HEK293 (cell line): ENCODE measurements at regions not wholly inside any gene's neighbourhood (a gene's known extent, or its start where the extent isn't known, plus 50 kb on each side); places are given as distances from the start of the nearest gene placed in this dataset.

Experiments
- CTCF ChIA-PET: fragments of 350-600 bp; formaldehyde crosslinking; extraction: SDS; loops from one replicate; lab custom pipeline; 2021; ENCODE audit warnings: antibody characterized with exemption; lab: Yijun Ruan, JAX
- POLR2A ChIA-PET: fragments of 300-600 bp; formaldehyde crosslinking; extraction: SDS; loops from one replicate; lab custom pipeline; 2020; ENCODE audit warnings: antibody characterized with exemption, inconsistent platforms; lab: Yijun Ruan, JAX
- H3K27ac ChIP-seq: fragments of 200-500 bp; sonication (Bioruptor generic); 2 replicates; pipeline ENCODE4 v1.5.1; 2014; ENCODE audit warnings: low read depth, low read length, control low read depth, inconsistent platforms; ENCODE audit errors: extremely low read depth
- H3K36me3 ChIP-seq, 2 experiments: fragments of 200-500 bp in 1 of 2; sonication (Bioruptor generic) in 1 of 2; 1 replicate in 1 of 2; 2 replicates in 1 of 2; pipeline ENCODE4 v1.5.1; 2014 to 2017; ENCODE audit warnings: inconsistent platforms in 2 of 2, low read length in 2 of 2; ENCODE audit not compliant: control insufficient read depth in 2 of 2, insufficient read depth in 1 of 2
- H3K4me1 ChIP-seq: fragments of 200-500 bp; sonication (Bioruptor generic); 2 replicates; pipeline ENCODE4 v1.5.1; 2014; ENCODE audit warnings: mild to moderate bottlenecking, low read length, inconsistent platforms; ENCODE audit not compliant: control insufficient read depth, insufficient read depth
- H3K4me3 ChIP-seq: 2 replicates; pipeline ENCODE4 v1.5.1; 2011; ENCODE audit warnings: low read depth, mild to moderate bottlenecking, control low read depth, low read length, moderate library complexity
- H3K9me3 ChIP-seq: fragments of 200-500 bp; sonication (Bioruptor generic); 2 replicates; pipeline ENCODE4 v1.5.1; 2014; ENCODE audit warnings: low read depth, low read length, inconsistent platforms; ENCODE audit not compliant: control insufficient read depth, insufficient read depth
- GLIS2 ChIP-seq: fragments of 450-650 bp; formaldehyde crosslinking; IDR thresholded peaks from 2 replicates; pipeline ENCODE4 v1.5.1; 2016; ENCODE audit warnings: missing biosample characterization, missing genetic modification characterization
- KLF10 ChIP-seq: fragments of 450-650 bp; IDR thresholded peaks from 2 replicates; pipeline ENCODE4 v1.5.1; 2018; ENCODE audit warnings: missing biosample characterization, mild to moderate bottlenecking, missing genetic modification characterization
- TCF7L2 ChIP-seq: IDR thresholded peaks from 2 replicates; pipeline ENCODE4 v1.6.1; 2011; ENCODE audit warnings: low read depth, mild to moderate bottlenecking, inconsistent platforms, low read length, moderate library complexity, borderline replicate concordance
- WT1 ChIP-seq: fragments of 450-650 bp; formaldehyde crosslinking; IDR thresholded peaks from 2 replicates; pipeline ENCODE4 v1.5.1; 2016; ENCODE audit warnings: missing biosample characterization, missing genetic modification characterization
- YY1 ChIP-seq: fragments of 450-650 bp; formaldehyde crosslinking; IDR thresholded peaks from 2 replicates; pipeline ENCODE4 v1.5.1; 2018; ENCODE audit warnings: missing biosample characterization, missing genetic modification characterization
- ZNF302 ChIP-seq: fragments of 450-650 bp; formaldehyde crosslinking; IDR thresholded peaks from 2 replicates; pipeline ENCODE4 v1.5.1; 2016; ENCODE audit warnings: missing biosample characterization, missing genetic modification characterization, low read depth
- ZNF324 ChIP-seq: fragments of 450-650 bp; formaldehyde crosslinking; IDR thresholded peaks from 2 replicates; pipeline ENCODE4 v1.5.1; 2016; ENCODE audit warnings: missing biosample characterization, missing genetic modification characterization
- ZNF341 ChIP-seq: fragments of 450-650 bp; formaldehyde crosslinking; IDR thresholded peaks from 2 replicates; pipeline ENCODE4; 2016; ENCODE audit warnings: low read depth, missing biosample characterization, missing genetic modification characterization
- ZNF624 ChIP-seq: fragments of 450-650 bp; formaldehyde crosslinking; IDR thresholded peaks from 2 replicates; pipeline ENCODE4 v1.5.1; 2017; ENCODE audit warnings: missing biosample characterization, missing genetic modification characterization
- ZNF626 ChIP-seq: fragments of 450-650 bp; sonication (Bioruptor Pico); formaldehyde crosslinking; IDR thresholded peaks from 2 replicates; pipeline ENCODE4 v1.5.1; 2018; ENCODE audit warnings: missing biosample characterization, missing genetic modification characterization, inconsistent platforms
- ZNF670 ChIP-seq: fragments of 450-650 bp; formaldehyde crosslinking; IDR thresholded peaks from 2 replicates; pipeline ENCODE4 v1.5.1; 2016; ENCODE audit warnings: missing biosample characterization, missing genetic modification characterization, low read depth
- ZNF707 ChIP-seq: fragments of 450-650 bp; formaldehyde crosslinking; IDR thresholded peaks from 2 replicates; pipeline ENCODE4 v1.5.1; 2016; ENCODE audit warnings: missing biosample characterization, missing genetic modification characterization
- TF ChIP-seq, protein P1 (sequence below): fragments of 450-650 bp; formaldehyde crosslinking; IDR thresholded peaks from 2 replicates; pipeline ENCODE4 v1.5.1; 2016; ENCODE audit warnings: missing biosample characterization, missing genetic modification characterization
- TF ChIP-seq, protein P2 (sequence below): fragments of 450-650 bp; formaldehyde crosslinking; IDR thresholded peaks from 2 replicates; pipeline ENCODE4 v1.5.1; 2016; ENCODE audit warnings: missing biosample characterization, missing genetic modification characterization
- TF ChIP-seq, protein P3 (sequence below): fragments of 450-650 bp; formaldehyde crosslinking; IDR thresholded peaks from 2 replicates; pipeline ENCODE4; 2016; ENCODE audit warnings: missing biosample characterization, missing genetic modification characterization
- TF ChIP-seq, protein P4 (sequence below): fragments of 450-650 bp; formaldehyde crosslinking; conservative IDR thresholded peaks from 2 replicates; pipeline ENCODE4 v1.5.1; 2016; ENCODE audit warnings: low read depth, missing biosample characterization, missing genetic modification characterization
- TF ChIP-seq, protein P5 (sequence below): fragments of 450-650 bp; formaldehyde crosslinking; IDR thresholded peaks from 2 replicates; pipeline ENCODE4 v1.5.1; 2016; ENCODE audit warnings: missing biosample characterization, missing genetic modification characterization
- TF ChIP-seq, protein P6 (sequence below): fragments of 450-650 bp; formaldehyde crosslinking; IDR thresholded peaks from 2 replicates; pipeline ENCODE4 v1.5.0; 2017; ENCODE audit warnings: missing biosample characterization, missing genetic modification characterization, borderline replicate concordance

DNA sequence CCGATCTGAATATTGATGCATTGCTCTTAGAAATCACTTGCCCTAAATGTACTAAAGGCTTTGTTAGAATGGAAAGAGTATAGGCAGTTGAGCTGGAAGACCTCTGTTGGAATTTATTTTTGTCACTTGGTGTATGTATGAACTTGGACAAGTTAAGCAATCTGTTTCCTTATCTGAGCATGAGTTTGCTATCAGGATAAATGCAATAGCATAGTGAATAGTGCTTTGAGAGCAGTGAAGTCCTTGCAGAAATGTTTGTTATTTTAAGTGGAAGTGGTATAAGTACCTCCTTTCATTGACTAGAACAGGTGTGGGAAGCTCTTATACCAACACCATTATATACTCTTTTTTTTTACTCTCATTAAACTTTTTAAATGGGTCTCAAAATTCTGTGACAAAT, 146.4 kb upstream of the ONECUT1 start:
- H3K4me3 ChIP-seq: no peak overlapping the region
- ChIA-PET POLR2A (no interaction called here), CTCF (no interaction called here)
- H3K9me3 ChIP-seq: no peaks in the 10 kb centered on the region
- TF ChIP-seq, protein P1, sequence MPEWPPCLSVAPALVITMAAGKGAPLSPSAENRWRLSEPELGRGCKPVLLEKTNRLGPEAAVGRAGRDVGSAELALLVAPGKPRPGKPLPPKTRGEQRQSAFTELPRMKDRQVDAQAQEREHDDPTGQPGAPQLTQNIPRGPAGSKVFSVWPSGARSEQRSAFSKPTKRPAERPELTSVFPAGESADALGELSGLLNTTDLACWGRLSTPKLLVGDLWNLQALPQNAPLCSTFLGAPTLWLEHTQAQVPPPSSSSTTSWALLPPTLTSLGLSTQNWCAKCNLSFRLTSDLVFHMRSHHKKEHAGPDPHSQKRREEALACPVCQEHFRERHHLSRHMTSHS: no peak
- TF ChIP-seq ZNF341 (tag by site-specific recombination) (no peak), YY1 (no peak), TCF7L2 (no peak), ZNF324 (tag by site-specific recombination) (no peak), ZNF707 (tag by site-specific recombination) (no peak)
- TF ChIP-seq, protein P2, sequence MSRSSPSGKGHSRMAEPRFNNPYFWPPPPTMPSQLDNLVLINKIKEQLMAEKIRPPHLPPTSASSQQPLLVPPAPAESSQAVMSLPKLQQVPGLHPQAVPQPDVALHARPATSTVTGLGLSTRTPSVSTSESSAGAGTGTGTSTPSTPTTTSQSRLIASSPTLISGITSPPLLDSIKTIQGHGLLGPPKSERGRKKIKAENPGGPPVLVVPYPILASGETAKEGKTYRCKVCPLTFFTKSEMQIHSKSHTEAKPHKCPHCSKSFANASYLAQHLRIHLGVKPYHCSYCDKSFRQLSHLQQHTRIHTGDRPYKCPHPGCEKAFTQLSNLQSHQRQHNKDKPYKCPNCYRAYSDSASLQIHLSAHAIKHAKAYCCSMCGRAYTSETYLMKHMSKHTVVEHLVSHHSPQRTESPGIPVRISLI (tag by site-specific recombination): no peak
- TF ChIP-seq, protein P3, sequence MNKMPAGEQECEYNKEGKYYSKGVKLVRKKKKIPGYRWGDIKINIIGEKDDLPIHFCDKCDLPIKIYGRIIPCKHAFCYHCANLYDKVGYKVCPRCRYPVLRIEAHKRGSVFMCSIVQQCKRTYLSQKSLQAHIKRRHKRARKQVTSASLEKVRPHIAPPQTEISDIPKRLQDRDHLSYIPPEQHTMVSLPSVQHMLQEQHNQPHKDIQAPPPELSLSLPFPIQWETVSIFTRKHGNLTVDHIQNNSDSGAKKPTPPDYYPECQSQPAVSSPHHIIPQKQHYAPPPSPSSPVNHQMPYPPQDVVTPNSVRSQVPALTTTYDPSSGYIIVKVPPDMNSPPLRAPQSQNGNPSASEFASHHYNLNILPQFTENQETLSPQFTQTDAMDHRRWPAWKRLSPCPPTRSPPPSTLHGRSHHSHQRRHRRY: no peak
- TF ChIP-seq, all 188 proteins: peak for 0
- Histone ChIP-seq H3K36me3 (no peaks in the 10 kb centered on the region), H3K4me1 (no peaks in the 10 kb centered on the region), H3K27ac (no peak overlapping the region)

DNA sequence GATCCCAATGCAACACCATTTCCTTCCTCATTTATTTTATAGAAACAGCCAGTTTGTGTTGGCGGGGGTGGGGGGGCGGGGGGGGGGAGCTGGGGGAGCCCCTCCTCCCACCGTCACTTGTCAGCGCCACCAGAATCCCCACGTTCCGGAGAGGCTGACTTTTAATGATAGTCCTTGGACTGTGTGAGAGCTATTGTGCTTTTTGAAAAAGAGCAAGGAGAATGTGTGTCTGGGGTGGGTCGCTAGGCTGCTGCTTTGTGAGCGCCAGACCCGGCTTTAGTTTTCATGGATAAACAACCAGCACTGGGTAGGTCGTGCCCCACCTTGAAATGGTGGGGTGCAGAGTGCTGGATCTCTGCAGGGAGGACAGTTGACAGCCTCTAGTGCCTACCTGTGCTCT, 135.0 kb upstream of the ONECUT1 start:
- Histone ChIP-seq H3K9me3 (no peaks in the 10 kb centered on the region), H3K27ac (no peak overlapping the region), H3K4me1 (no peaks in the 10 kb centered on the region), H3K36me3 (no peaks in the 10 kb centered on the region), H3K4me3 (no peak overlapping the region)
- CTCF ChIA-PET: no interaction called here
- POLR2A ChIA-PET: no interaction called here
- TF ChIP-seq, protein P4, sequence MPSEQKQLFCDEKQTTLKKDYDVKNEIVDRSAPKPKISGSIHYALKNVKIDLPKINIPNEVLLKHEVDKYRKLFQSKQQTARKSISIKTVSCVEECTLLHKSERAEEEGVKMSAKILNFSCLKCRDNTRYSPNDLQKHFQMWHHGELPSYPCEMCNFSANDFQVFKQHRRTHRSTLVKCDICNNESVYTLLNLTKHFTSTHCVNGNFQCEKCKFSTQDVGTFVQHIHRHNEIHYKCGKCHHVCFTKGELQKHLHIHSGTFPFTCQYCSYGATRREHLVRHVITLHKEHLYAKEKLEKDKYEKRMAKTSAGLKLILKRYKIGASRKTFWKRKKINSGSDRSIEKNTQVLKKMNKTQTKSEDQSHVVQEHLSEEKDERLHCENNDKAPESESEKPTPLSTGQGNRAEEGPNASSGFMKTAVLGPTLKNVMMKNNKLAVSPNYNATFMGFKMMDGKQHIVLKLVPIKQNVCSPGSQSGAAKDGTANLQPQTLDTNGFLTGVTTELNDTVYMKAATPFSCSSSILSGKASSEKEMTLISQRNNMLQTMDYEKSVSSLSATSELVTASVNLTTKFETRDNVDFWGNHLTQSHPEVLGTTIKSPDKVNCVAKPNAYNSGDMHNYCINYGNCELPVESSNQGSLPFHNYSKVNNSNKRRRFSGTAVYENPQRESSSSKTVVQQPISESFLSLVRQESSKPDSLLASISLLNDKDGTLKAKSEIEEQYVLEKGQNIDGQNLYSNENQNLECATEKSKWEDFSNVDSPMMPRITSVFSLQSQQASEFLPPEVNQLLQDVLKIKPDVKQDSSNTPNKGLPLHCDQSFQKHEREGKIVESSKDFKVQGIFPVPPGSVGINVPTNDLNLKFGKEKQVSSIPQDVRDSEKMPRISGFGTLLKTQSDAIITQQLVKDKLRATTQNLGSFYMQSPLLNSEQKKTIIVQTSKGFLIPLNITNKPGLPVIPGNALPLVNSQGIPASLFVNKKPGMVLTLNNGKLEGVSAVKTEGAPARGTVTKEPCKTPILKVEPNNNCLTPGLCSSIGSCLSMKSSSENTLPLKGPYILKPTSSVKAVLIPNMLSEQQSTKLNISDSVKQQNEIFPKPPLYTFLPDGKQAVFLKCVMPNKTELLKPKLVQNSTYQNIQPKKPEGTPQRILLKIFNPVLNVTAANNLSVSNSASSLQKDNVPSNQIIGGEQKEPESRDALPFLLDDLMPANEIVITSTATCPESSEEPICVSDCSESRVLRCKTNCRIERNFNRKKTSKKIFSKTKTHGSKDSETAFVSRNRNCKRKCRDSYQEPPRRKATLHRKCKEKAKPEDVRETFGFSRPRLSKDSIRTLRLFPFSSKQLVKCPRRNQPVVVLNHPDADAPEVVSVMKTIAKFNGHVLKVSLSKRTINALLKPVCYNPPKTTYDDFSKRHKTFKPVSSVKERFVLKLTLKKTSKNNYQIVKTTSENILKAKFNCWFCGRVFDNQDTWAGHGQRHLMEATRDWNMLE (tag by site-specific recombination): no peak
- TF ChIP-seq ZNF624 (no peak), ZNF626 (no peak), ZNF302 (no peak), WT1 (tag by site-specific recombination) (no peak), ZNF670 (tag by site-specific recombination) (no peak), GLIS2 (tag by site-specific recombination) (no peak), KLF10 (tag by site-specific recombination) (no peak)
- TF ChIP-seq, protein P5, sequence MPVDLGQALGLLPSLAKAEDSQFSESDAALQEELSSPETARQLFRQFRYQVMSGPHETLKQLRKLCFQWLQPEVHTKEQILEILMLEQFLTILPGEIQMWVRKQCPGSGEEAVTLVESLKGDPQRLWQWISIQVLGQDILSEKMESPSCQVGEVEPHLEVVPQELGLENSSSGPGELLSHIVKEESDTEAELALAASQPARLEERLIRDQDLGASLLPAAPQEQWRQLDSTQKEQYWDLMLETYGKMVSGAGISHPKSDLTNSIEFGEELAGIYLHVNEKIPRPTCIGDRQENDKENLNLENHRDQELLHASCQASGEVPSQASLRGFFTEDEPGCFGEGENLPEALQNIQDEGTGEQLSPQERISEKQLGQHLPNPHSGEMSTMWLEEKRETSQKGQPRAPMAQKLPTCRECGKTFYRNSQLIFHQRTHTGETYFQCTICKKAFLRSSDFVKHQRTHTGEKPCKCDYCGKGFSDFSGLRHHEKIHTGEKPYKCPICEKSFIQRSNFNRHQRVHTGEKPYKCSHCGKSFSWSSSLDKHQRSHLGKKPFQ: no peak
- TF ChIP-seq, protein P1: no peak
- TF ChIP-seq, protein P6, sequence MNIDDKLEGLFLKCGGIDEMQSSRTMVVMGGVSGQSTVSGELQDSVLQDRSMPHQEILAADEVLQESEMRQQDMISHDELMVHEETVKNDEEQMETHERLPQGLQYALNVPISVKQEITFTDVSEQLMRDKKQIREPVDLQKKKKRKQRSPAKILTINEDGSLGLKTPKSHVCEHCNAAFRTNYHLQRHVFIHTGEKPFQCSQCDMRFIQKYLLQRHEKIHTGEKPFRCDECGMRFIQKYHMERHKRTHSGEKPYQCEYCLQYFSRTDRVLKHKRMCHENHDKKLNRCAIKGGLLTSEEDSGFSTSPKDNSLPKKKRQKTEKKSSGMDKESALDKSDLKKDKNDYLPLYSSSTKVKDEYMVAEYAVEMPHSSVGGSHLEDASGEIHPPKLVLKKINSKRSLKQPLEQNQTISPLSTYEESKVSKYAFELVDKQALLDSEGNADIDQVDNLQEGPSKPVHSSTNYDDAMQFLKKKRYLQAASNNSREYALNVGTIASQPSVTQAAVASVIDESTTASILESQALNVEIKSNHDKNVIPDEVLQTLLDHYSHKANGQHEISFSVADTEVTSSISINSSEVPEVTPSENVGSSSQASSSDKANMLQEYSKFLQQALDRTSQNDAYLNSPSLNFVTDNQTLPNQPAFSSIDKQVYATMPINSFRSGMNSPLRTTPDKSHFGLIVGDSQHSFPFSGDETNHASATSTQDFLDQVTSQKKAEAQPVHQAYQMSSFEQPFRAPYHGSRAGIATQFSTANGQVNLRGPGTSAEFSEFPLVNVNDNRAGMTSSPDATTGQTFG (tag by site-specific recombination): no peak
